ENCODE measurements at regions not wholly inside any gene's neighbourhood (a gene's known extent, or its start where the extent isn't known, plus 50 kb on each side); places are given as distances from the start of the nearest gene placed in this dataset.
A peak's percentile ranks its signal among the peaks of the same experiment; 100 is the strongest.

GRCh38 chr1:182113879-182114626 lies 52.5 kb upstream of the ZNF648 start:
- DNase-seq (ENCODE audit: low read depth, low spot score): peak; percentile 14
- no peak for TF ChIP-seq CTCF (conservative IDR thresholded peaks at IDR 0.05)
- Mint-ChIP-seq H3K36me3 (ENCODE audit: low read depth) (no peaks in the 10 kb centered on the region), H3K27ac (ENCODE audit: unreplicated experiment) (peak overlapping the region; percentile 99), H3K4me1 (peaks cover 23% of the 10 kb centered on the region), H3K27me3 (ENCODE audit: low read depth) (no peaks in the 10 kb centered on the region), H3K4me3 (peak overlapping the region; percentile 10), H3K9me3 (no peaks in the 10 kb centered on the region)

DNA sequence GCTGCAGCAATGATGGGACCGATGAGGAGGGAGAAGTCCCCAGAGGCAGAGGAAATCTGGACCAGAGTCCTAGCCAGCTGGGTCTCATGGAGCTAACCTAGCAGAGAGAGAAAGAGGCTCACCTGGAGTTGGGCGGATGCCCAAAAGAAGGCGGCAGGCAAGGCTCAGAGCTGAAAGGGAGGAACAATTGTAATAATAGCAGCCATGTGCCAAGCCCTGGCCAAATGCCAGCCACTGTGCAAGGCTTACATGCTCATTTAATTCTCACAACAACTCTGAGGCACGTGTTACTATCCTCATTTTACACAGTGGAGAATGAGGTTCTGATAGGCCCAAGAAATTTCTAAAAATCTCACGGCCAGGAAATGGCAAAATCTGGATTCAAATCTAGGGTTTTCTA lies 50.0 kb upstream of the ZNF648 start:
- Mint-ChIP-seq H3K9me3 (peaks cover 6% of the 10 kb centered on the region), H3K4me3 (no peak overlapping the region), H3K36me3 (ENCODE audit: low read depth) (no peaks in the 10 kb centered on the region), H3K27me3 (ENCODE audit: low read depth) (no peaks in the 10 kb centered on the region), H3K4me1 (peaks cover 23% of the 10 kb centered on the region), H3K27ac (ENCODE audit: unreplicated experiment) (no peak overlapping the region)
- DNase-seq (ENCODE audit: low read depth, low spot score): no peak
- no peak for TF ChIP-seq CTCF (conservative IDR thresholded peaks at IDR 0.05)

Measured in neural crest cell (in vitro differentiated cells).